ENCODE measurements at regions not wholly inside any gene's neighbourhood (a gene's known extent, or its start where the extent isn't known, plus 50 kb on each side); places are given as distances from the start of the nearest gene placed in this dataset.

GRCh38 chr4:133943081-133943480 is 258.5 kb downstream of the PABPC4L start:
- no peak overlapping the region for H3K9ac ChIP-seq (ENCODE audit: low read length)
- no peaks in the 10 kb centered on the region for H3K36me3 ChIP-seq (ENCODE audit: insufficient read depth, low read length)
- no peaks in the 10 kb centered on the region for H3K9me2 ChIP-seq (ENCODE audit: insufficient read depth, low read length)
- no peaks in the 10 kb centered on the region for H3K9me3 ChIP-seq (ENCODE audit: low read length)
- no peak overlapping the region for H3K27ac ChIP-seq (ENCODE audit: low read length)
- TF ChIP-seq POLR2AphosphoS5 (IDR thresholded peaks at IDR 0.05) (no peak), EP300 (conservative IDR thresholded peaks at IDR 0.05; ENCODE audit: poor library complexity, severe bottlenecking) (no peak), CTCF (IDR thresholded peaks at IDR 0.05; ENCODE audit: poor library complexity, severe bottlenecking) (no peak), MXI1 (conservative IDR thresholded peaks at IDR 0.05; ENCODE audit: poor library complexity, severe bottlenecking) (no peak), SMC3 (conservative IDR thresholded peaks at IDR 0.05; ENCODE audit: poor library complexity) (no peak), TAF1 (IDR thresholded peaks at IDR 0.05; ENCODE audit: low read depth) (no peak), EZH2 (IDR thresholded peaks at IDR 0.05; ENCODE audit: borderline replicate concordance, insufficient read depth, low read length, poor library complexity, severe bottlenecking) (no peak), REST (IDR thresholded peaks at IDR 0.05; ENCODE audit: borderline replicate concordance) (no peak), RAD21 (conservative IDR thresholded peaks at IDR 0.05) (no peak)
- H3F3A ChIP-seq (ENCODE audit: insufficient read depth, low read length, poor library complexity, severe bottlenecking) = no peaks in the 10 kb centered on the region
- H2AFZ ChIP-seq (ENCODE audit: low read depth, low read length) = no peak overlapping the region
- H3K27me3 ChIP-seq (ENCODE audit: insufficient read depth, low read depth, low read length) = no peaks in the 10 kb centered on the region
- no peak overlapping the region for H3K4me2 ChIP-seq (ENCODE audit: low read length)
- no peaks in the 10 kb centered on the region for H4K20me1 ChIP-seq (ENCODE audit: insufficient read depth)
- no peak overlapping the region for H3K4me3 ChIP-seq (ENCODE audit: low read length)
- H3K79me2 ChIP-seq (replicated peaks; ENCODE audit: insufficient read depth, low read length) = no peaks in the 10 kb centered on the region

- Histone ChIP-seq H3K79me2 (replicated peaks; ENCODE audit: insufficient read depth, low read length) (no peaks in the 10 kb centered on the region), H3K9ac (ENCODE audit: low read length) (no peak overlapping the region), H2AFZ (ENCODE audit: low read depth, low read length) (no peak overlapping the region), H3F3A (ENCODE audit: insufficient read depth, low read length, poor library complexity, severe bottlenecking) (no peaks in the 10 kb centered on the region), H3K27me3 (ENCODE audit: insufficient read depth, low read depth, low read length) (no peaks in the 10 kb centered on the region), H4K20me1 (ENCODE audit: insufficient read depth) (no peaks in the 10 kb centered on the region), H3K9me2 (ENCODE audit: insufficient read depth, low read length) (no peaks in the 10 kb centered on the region), H3K27ac (ENCODE audit: low read length) (no peak overlapping the region), H3K4me3 (ENCODE audit: low read length) (no peak overlapping the region), H3K4me2 (ENCODE audit: low read length) (no peak overlapping the region), H3K9me3 (ENCODE audit: low read length) (no peaks in the 10 kb centered on the region), H3K36me3 (ENCODE audit: insufficient read depth, low read length) (no peaks in the 10 kb centered on the region)
- TF ChIP-seq CTCF (IDR thresholded peaks at IDR 0.05; ENCODE audit: poor library complexity, severe bottlenecking) (no peak), SMC3 (conservative IDR thresholded peaks at IDR 0.05; ENCODE audit: poor library complexity) (no peak), TAF1 (IDR thresholded peaks at IDR 0.05; ENCODE audit: low read depth) (no peak), EZH2 (IDR thresholded peaks at IDR 0.05; ENCODE audit: borderline replicate concordance, insufficient read depth, low read length, poor library complexity, severe bottlenecking) (no peak), EP300 (conservative IDR thresholded peaks at IDR 0.05; ENCODE audit: poor library complexity, severe bottlenecking) (no peak), MXI1 (conservative IDR thresholded peaks at IDR 0.05; ENCODE audit: poor library complexity, severe bottlenecking) (no peak), POLR2AphosphoS5 (IDR thresholded peaks at IDR 0.05) (no peak), RAD21 (conservative IDR thresholded peaks at IDR 0.05) (no peak), REST (IDR thresholded peaks at IDR 0.05; ENCODE audit: borderline replicate concordance) (no peak)
These were observed 263.5 kb downstream of the PABPC4L start for GRCh38 chr4:133938061-133938460.

Measured in neural cell (in vitro differentiated cells).